ENCODE measurements at regions not wholly inside any gene's neighbourhood (a gene's known extent, or its start where the extent isn't known, plus 50 kb on each side); places are given as distances from the start of the nearest gene placed in this dataset.
A peak's percentile ranks its signal among the peaks of the same experiment; 100 is the strongest.

GRCh38 chr14:60563113-60563512 is 54.2 kb downstream of the SIX6 start:
- no peak for DNase-seq (ENCODE audit: low spot score)

- DNase-seq (ENCODE audit: low spot score): no peak
Measured at GRCh38 chr14:60565211-60565610, 56.3 kb downstream of the SIX6 start.

- no peak for DNase-seq (ENCODE audit: low spot score)
Measured at GRCh38 chr14:60566101-60566500, 57.2 kb downstream of the SIX6 start.

- no peak for DNase-seq (ENCODE audit: low spot score)
Measured at GRCh38 chr14:60573943-60574495, 65.1 kb downstream of the SIX6 start.

- no peak for DNase-seq (ENCODE audit: low spot score)
Measured at GRCh38 chr14:60575008-60575407, 66.1 kb downstream of the SIX6 start.

GRCh38 chr14:60585676-60586075 is 63.6 kb downstream of the SIX1 start:
- no peak for DNase-seq (ENCODE audit: low spot score)

- no peak for DNase-seq (ENCODE audit: low spot score)
Measured at GRCh38 chr14:60589442-60589841, 59.8 kb downstream of the SIX1 start.

GRCh38 chr14:60590991-60591414 is 58.3 kb downstream of the SIX1 start:
- DNase-seq (ENCODE audit: low spot score): peak; percentile 15
